C4-2B (cell line): ENCODE measurements at regions not wholly inside any gene's neighbourhood (a gene's known extent, or its start where the extent isn't known, plus 50 kb on each side); places are given as distances from the start of the nearest gene placed in this dataset.

ENCODE experiments used
- ZFX ChIP-seq: fragments of 450-650 bp; IDR thresholded peaks from 2 replicates; pipeline ENCODE4 v1.6.1; 2017
- TF ChIP-seq, protein P1 (sequence below): fragments of 450-650 bp; conservative IDR thresholded peaks from 2 replicates; pipeline ENCODE4 v1.5.1; 2017; ENCODE audit warnings: mild to moderate bottlenecking

GRCh38 chr7:45363669-45364068, 206.1 kb downstream of the RAMP3 start:
- TF ChIP-seq, protein P1, sequence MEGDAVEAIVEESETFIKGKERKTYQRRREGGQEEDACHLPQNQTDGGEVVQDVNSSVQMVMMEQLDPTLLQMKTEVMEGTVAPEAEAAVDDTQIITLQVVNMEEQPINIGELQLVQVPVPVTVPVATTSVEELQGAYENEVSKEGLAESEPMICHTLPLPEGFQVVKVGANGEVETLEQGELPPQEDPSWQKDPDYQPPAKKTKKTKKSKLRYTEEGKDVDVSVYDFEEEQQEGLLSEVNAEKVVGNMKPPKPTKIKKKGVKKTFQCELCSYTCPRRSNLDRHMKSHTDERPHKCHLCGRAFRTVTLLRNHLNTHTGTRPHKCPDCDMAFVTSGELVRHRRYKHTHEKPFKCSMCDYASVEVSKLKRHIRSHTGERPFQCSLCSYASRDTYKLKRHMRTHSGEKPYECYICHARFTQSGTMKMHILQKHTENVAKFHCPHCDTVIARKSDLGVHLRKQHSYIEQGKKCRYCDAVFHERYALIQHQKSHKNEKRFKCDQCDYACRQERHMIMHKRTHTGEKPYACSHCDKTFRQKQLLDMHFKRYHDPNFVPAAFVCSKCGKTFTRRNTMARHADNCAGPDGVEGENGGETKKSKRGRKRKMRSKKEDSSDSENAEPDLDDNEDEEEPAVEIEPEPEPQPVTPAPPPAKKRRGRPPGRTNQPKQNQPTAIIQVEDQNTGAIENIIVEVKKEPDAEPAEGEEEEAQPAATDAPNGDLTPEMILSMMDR, result no peak
- no peak for TF ChIP-seq ZFX
